GM21825 (cell line): ENCODE measurements at regions not wholly inside any gene's neighbourhood (a gene's known extent, or its start where the extent isn't known, plus 50 kb on each side); places are given as distances from the start of the nearest gene placed in this dataset.
"Not testable (repeated sequence)": the region's sequence is repeated elsewhere in the genome, so short reads cannot be mapped to it uniquely, and the experiment has no call there.

ENCODE experiments used
- ATAC-seq: cut with Tn5 transposase; IDR thresholded peaks from one replicate; pipeline ENCODE4 v1.9.1; 2021; ENCODE audit warnings: mild to moderate bottlenecking, moderate library complexity; ENCODE audit not compliant: unreplicated experiment

GRCh38 chr10:124194199-124194824, 100.9 kb upstream of the CHST15 start:
- no peak for ATAC-seq

GRCh38 chr10:124193309-124193696, 99.9 kb upstream of the CHST15 start:
- ATAC-seq, result no peak

GRCh38 chr10:124192664-124193308, 99.4 kb upstream of the CHST15 start:
- not testable (repeated sequence) for ATAC-seq

- not testable (repeated sequence) for ATAC-seq
These were observed 97.1 kb upstream of the CHST15 start for GRCh38 chr10:124190476-124190875.

- ATAC-seq, result no peak
These were observed 93.6 kb upstream of the CHST15 start for GRCh38 chr10:124186956-124187355.

- no peak for ATAC-seq
These were observed 91.7 kb upstream of the CHST15 start for GRCh38 chr10:124185084-124185483.

- no peak for ATAC-seq
These were observed 90.9 kb upstream of the CHST15 start for GRCh38 chr10:124184208-124184830.

- ATAC-seq, result no peak
These were observed 90.2 kb upstream of the CHST15 start for GRCh38 chr10:124183617-124184016.

GRCh38 chr10:124182088-124182541, 88.7 kb upstream of the CHST15 start:
- no peak for ATAC-seq

- no peak for ATAC-seq
These were observed 88.3 kb upstream of the CHST15 start for GRCh38 chr10:124181656-124182055.

- ATAC-seq, result no peak
These were observed 87.7 kb upstream of the CHST15 start for GRCh38 chr10:124180947-124181549.

GRCh38 chr10:124180044-124180745, 86.8 kb upstream of the CHST15 start:
- no peak for ATAC-seq

GRCh38 chr10:124179308-124180043, 86.1 kb upstream of the CHST15 start:
- ATAC-seq, result no peak

GRCh38 chr10:124177180-124177518, 83.8 kb upstream of the CHST15 start:
- ATAC-seq, result no peak

- ATAC-seq, result no peak
These were observed 83.2 kb upstream of the CHST15 start for GRCh38 chr10:124176349-124177179.

GRCh38 chr10:124175701-124176348, 82.4 kb upstream of the CHST15 start:
- no peak for ATAC-seq

GRCh38 chr10:124174673-124175645, 81.6 kb upstream of the CHST15 start:
- no peak for ATAC-seq

- ATAC-seq, result no peak
These were observed 80.7 kb upstream of the CHST15 start for GRCh38 chr10:124174071-124174566.
